Inflammatory macrophage treated with lipopolysaccharide for 4 hours (primary cell): ENCODE measurements at regions not wholly inside any gene's neighbourhood (a gene's known extent, or its start where the extent isn't known, plus 50 kb on each side); places are given as distances from the start of the nearest gene placed in this dataset.
"Not testable (repeated sequence)": the region's sequence is repeated elsewhere in the genome, so short reads cannot be mapped to it uniquely, and the experiment has no call there.

ENCODE experiments used
- DNase-seq: peaks from one replicate; pipeline ENCODE4 v3.0.0-alpha.2; 2020

DNA sequence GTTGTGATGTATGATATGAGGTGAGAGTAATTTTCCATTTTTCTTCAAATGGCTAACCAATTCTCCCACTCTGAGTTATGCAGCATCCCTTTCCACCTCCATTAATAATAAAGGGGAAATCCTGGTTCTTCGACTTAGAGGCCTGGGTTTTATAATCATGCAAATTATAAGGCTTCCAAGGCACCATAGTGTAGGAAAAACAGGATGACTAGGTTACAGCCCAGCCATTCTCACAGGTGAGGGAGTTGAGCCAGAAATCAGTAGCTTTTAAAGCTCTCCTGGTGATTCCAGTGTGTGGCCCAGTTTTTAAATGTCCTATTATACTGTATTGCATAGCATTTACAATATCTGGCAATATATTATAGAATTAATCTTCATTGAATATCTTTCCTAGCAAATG lies 203.1 kb downstream of the ARHGEF9 start:
- DNase-seq: no peak

- no peak for DNase-seq
These were observed 203.6 kb downstream of the ARHGEF9 start for GRCh38 chrX:63581398-63581797.

DNA sequence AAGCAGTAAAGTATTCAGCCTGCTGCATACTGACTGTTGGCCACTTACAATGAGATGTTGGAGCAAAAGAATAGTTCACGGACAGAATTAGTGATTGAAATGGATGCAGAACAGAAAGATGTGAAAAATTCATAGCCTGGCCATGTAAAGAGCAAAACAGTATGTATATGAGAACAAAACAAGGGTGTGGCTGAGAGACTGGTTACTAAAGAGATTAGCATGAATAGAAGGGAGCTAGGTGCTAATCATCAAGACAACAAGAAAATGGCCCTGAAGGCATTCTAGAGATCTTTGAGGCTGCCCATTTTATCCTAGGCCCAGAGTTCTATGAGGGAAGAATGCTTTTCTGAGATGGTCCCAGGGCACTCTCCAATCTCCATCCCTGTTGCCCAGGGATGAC lies 208.5 kb downstream of the ARHGEF9 start:
- DNase-seq: no peak

GRCh38 chrX:63575700-63576099 lies 209.3 kb downstream of the ARHGEF9 start:
- not testable (repeated sequence) for DNase-seq

DNA sequence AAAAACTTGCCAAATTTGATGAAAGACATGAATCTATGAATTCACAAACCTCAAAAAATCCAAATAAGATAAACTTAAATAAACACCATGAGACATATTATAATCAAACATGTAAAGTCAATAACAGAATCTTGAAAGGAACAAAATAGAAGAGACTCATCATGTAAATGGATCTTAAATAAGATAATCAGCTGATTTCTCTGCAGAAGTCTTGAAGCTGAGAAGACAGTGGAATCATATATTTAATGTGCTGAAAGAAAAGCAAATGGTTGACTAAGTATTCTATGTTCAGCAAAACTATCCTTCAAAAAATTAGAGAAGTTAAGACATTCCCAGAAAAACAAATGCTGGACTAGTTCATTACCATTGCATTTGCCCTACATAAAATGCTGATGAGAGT lies 215.7 kb upstream of the SPIN4 start:
- no peak for DNase-seq

DNA sequence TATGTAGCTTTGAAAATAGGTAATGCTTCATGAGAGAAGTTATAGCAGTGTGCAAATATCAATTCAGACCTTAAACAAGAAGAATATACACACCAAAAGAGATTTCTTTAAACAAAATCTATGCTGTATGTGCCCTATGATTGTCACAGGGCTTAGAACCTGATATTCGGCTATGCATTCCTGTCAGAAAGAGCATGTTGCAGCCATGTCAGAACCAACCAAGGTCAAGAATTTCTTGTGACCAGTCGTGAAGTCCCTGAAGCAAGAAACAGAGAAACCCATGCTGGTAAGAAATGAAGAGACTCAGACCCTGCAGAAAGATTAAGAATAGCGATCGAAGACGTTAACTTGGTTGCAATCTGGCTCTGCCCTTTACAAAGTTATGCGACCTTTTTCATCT lies 210.3 kb upstream of the SPIN4 start:
- DNase-seq: no peak

DNA sequence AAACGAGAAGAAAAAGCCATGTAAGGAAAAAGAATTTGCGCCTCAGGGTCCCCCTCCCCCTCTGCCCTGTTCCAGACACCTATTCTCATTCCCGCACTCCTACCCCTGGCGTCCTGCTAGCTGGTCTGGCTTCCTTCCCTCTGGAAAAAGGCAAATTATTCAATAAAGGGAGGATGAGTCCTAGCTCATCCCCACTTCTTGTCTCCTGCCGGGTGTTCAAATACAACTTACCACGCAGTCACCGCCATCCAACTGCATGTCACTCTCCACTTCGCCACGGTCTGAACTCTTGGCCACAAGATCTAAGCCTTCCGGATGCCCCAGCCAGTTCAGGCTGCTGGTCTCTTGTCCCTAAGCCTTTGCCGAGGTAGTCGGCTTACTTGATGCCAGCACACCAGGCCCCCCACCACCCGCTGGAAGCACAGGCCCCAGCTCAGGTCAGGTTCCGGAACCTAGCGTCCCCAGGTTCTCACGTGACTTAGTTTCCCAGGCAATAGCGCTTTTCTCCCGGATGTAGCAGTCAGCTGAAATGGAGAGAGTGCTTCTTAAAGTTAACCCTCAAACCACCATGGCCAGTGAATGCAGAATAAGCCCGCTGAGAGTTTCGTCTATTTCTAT lies 209.6 kb upstream of the SPIN4 start:
- peak; percentile 54 for DNase-seq

GRCh38 chrX:63551856-63552255 lies 200.7 kb upstream of the SPIN4 start:
- DNase-seq: no peak

- DNase-seq: no peak
These were observed 179.5 kb upstream of the SPIN4 start for GRCh38 chrX:63530654-63531053.

- DNase-seq: no peak
These were observed 178.8 kb upstream of the SPIN4 start for GRCh38 chrX:63529961-63530360.

GRCh38 chrX:63526863-63527262 lies 175.7 kb upstream of the SPIN4 start:
- no peak for DNase-seq

GRCh38 chrX:63525491-63525890 lies 174.4 kb upstream of the SPIN4 start:
- DNase-seq: no peak

DNA sequence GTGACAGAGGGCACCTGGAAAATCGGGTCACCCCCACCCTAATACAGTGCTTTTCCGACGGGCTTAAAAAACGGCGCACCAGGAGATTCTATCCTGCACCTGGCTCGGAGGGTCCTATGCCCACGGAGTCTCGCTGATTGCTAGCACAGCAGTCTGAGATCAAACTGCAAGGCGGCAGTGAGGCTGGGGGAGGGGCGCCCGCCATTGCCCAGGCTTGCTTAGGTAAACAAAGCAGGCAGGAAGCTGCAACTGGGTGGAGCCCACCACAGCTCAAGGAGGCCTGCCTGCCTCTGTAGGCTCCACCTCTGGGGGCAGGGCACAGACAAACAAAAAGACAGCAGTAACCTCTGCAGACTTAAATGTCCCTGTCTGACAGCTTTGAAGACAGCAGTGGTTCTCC lies 168.2 kb upstream of the SPIN4 start:
- not testable (repeated sequence) for DNase-seq

DNA sequence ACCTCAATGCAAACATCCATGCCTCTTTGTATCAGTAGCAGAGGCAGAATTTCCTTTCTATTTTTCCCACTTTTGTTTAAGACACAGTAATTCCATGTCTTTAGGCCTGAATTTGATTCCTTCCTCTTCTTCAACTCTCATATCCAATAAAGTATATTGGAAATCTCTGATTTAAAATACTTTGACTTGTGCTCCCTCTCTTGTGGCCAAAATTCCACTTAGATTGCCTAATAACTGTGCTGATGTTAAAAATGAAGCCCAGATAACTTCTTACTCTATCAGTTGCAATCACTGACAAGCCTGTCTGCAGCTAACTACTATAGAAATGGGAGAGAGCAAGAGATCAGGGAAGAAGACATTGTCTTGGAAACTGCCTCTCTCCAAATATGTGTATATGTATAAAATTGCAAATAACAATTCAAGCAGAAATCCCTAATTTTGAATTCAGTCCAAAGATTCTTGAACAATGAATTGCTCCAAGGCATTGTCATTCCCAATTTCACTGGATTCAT lies 163.5 kb upstream of the SPIN4 start:
- no peak for DNase-seq

- DNase-seq: no peak
These were observed 162.9 kb upstream of the SPIN4 start for GRCh38 chrX:63513825-63514568.

GRCh38 chrX:63511361-63511760 lies 160.2 kb upstream of the SPIN4 start:
- DNase-seq: no peak

DNA sequence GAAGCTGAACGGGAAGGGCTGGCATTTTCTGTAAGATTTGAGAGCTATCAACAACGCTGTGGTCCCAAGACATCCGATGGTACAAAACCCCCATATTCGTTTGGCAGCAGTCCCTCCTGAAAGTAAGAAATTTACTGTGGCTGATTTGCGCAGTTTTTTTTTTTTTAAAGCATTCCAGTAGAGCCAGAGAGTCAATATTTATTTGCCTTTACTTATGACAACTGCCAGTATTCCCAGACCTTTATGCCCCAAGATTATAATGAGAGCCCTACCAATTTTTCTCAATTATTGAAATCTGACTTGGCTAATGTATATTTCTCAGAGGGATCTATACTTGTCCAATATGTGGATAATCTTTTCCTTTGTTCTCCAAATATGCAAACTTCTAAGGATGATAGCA lies 157.5 kb upstream of the SPIN4 start:
- DNase-seq: no peak

GRCh38 chrX:63506320-63506719 lies 155.2 kb upstream of the SPIN4 start:
- peak; percentile 5 for DNase-seq

DNA sequence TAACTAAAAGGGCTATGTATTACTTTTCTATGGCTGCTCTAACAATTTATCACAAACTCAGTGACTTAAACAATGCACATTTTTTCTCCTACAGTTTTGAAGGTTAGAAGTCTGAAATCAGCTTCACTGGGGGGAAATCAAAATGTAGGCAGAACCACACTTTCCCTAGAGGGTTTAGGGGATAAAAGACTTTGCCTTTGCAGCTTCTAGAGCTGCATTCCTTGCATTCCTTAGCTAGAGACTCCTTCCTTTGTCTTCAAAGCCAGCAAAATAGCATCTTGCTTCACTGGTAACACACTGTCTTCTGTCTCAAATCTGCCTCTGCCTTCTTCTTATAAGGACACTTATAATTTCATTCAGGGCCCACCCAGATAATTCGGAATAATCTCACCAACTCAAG lies 152.4 kb upstream of the SPIN4 start:
- no peak for DNase-seq

- DNase-seq: no peak
These were observed 137.6 kb upstream of the SPIN4 start for GRCh38 chrX:63488546-63489373.

DNA sequence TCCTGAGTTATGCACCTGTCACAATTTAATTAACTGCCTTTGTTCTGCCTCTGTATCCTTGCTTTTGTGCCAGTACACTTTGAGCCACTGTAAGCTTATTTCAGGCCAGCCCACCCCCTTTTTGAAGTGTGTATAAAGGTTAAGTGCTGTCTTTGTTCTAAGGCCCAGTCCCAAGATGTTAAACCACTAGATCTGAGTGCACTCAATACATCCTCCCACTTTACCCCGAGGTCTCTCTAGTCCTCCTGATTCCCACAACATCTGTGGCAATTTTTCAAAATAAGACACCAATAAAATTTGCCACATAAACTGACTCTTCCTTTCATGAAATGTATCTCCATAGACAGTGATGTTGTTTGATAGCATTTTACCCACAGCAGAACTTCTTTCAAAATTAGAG lies 124.1 kb upstream of the SPIN4 start:
- DNase-seq: no peak

DNA sequence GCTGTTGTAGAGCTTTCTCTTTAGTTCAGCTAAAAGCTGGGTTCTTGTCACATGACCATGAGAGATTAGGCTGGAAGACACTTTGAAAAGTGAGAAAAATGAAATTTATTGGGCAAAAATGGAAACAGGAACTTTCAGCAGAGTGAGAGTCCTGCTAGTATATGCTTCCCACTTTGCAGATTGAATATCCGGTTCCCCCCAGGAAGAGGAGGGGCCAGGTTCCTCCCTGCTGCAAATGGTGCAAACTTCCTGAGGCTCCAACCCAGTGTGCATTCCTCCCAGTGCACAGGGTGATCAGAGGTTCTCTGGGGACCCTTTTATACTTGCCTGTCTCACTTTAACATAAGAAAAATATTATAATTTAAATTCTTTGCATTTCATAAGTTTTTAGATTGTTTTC lies 119.9 kb upstream of the SPIN4 start:
- no peak for DNase-seq

DNA sequence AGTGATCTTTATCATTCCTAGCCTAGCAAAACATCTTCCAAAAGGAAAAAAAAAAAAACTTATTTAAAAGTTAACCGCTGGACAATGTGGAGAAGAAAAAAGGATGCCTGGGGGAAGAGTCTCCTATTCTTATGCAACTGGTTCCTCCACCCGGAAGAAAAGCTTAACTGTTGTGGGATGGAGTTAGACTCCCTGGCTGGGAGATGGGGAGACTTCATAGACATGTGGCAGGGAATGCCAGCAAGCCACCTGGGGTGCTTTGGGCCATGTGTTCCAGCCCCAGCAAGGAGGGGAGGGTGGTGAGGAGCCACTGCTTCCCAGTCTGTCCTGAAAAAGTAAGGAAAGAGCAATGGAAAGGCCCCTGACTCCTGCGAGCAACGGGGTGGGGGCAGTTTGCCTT lies 119.4 kb upstream of the SPIN4 start:
- no peak for DNase-seq

- no peak for DNase-seq
These were observed 115.6 kb upstream of the SPIN4 start for GRCh38 chrX:63466690-63467089.
